C4-2B (cell line): ENCODE measurements at regions not wholly inside any gene's neighbourhood (a gene's known extent, or its start where the extent isn't known, plus 50 kb on each side); places are given as distances from the start of the nearest gene placed in this dataset.

ENCODE experiments used
- CTCF ChIP-seq: fragments of 450-650 bp; conservative IDR thresholded peaks from 2 replicates; pipeline ENCODE4 v1.5.1; 2017; ENCODE audit warnings: mild to moderate bottlenecking
- ZFX ChIP-seq: fragments of 450-650 bp; IDR thresholded peaks from 2 replicates; pipeline ENCODE4 v1.6.1; 2017

GRCh38 chr2:107405261-107405660, 421.4 kb upstream of the RGPD4 start:
- no peak for TF ChIP-seq CTCF
- no peak for TF ChIP-seq ZFX
